Activated CD4-positive, alpha-beta T cell treated with anti-CD3 and anti-CD28 coated beads for 48 hours (primary cell): ENCODE measurements at regions not wholly inside any gene's neighbourhood (a gene's known extent, or its start where the extent isn't known, plus 50 kb on each side); places are given as distances from the start of the nearest gene placed in this dataset.

Experiments
- DNase-seq: peaks from one replicate; pipeline ENCODE4 v3.0.0-alpha.2; 2020

DNA sequence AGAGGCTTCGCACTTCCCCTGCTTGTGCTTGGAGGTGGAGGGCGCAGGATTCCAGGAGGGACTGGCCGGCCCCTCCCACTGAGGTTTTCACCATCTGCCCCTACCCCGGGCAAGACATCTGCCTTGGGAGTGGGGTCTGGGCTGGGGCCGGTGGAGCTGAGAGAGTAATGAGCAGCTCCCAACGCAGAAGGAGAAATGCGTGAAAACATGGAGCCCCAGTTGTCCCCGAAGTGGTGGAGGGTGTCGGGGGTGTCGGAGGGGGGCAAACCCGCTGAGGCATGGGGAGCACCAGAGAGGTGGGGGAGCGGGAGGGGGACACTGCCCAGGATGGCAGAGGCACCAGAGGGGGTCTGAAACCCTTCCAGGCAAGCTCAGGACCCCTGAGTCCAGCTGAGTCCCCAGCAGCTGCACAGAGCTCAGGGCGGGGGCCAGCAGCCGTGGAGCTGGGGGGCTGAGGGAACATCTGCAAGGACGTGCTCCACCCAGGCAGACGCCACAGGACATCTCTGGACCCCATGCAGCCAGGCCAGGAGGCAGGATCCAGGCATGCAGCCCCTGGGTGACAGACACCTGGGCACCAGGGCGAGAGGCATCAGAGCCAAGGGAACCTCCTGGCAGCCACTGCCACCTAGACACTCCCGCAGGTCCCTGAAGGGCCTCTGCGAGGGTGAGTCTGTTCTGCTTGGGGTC is 110.6 kb downstream of the SIK1 start:
- no peak for DNase-seq

GRCh38 chr21:43315244-43316137 is 111.4 kb downstream of the SIK1 start:
- DNase-seq, result no peak

DNA sequence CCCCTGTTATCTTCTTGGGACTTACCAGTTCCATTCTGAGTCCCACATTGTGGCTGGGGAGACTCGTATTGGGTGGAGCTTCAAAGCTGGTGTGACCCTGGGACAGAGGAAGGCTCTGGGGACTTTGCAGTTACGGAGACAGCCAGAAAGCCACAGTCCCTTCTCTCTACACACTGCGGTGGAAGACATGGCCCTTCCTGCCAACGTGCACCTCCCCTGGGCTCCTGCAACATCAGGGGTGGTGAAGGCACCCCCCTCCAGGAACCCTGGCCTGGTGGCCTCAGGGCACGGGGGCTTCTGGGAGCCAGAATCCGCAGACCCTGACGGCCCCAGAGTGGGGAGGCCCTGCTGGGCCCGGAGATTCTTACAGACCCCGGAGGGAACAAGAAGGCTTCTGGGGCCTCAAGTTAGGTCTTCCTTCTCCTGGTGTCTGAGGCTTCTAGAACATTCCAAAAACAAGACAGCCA is 113.0 kb downstream of the SIK1 start:
- DNase-seq, result no peak

- no peak for DNase-seq
Observed at GRCh38 chr21:43313221-43313938, 113.6 kb downstream of the SIK1 start.

DNA sequence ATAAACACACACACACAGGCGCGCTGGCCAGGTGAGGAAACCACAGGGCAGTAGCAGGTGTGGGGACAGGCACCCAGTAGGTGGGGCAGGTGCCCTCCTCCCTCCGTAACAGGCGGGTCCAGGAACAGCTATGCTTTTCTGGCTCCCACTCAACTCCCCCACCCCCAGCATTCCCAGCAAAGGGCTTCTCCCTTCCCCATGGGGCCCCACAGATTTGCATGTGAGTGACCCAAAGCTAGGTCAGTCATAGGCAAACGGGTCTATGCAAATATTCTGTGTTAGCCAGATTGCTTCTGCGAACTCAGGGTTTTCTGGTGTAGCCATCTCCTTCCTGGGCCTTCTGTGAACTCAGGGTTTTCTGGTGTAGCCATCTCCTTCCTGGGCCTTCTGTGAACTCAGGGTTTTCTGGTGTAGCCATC is 114.2 kb downstream of the SIK1 start:
- no peak for DNase-seq

- DNase-seq, result no peak
Observed at GRCh38 chr21:43312011-43312410, 114.9 kb downstream of the SIK1 start.

- no peak for DNase-seq
Observed at GRCh38 chr21:43311301-43311817, 115.6 kb downstream of the SIK1 start.

- no peak for DNase-seq
Observed at GRCh38 chr21:43308815-43309283, 118.1 kb downstream of the SIK1 start.

- no peak for DNase-seq
Observed at GRCh38 chr21:43308101-43308814, 118.7 kb downstream of the SIK1 start.

GRCh38 chr21:43307677-43308070 is 119.3 kb downstream of the SIK1 start:
- DNase-seq, result no peak

GRCh38 chr21:43306911-43307676 is 119.8 kb downstream of the SIK1 start:
- DNase-seq, result peak; percentile 11

GRCh38 chr21:43306391-43306790 is 120.5 kb downstream of the SIK1 start:
- no peak for DNase-seq

DNA sequence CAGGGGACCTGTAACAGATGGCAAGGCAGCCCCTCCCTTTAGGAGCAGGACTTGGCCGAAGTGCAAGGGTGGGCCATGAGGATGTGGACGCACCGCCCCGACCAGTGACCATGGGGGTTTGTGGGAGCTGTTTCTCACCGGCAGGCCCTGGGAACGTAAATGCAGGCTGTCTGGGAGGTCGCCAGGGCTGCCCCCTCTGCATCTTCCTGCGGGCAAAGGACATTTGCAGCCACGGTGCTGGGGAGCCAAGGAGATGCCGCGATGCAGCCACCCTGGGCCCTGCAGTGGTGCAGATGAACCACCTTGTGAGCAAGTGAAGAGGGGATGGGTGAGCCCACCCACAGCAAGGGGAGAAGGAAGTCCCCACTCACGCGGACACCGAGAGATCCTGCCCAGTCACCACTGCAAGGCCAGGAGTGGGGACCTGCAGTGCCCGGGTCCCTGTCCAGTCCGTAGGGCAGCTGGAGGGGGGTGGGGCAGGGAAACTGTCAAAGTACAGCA is 121.1 kb downstream of the SIK1 start:
- no peak for DNase-seq

DNA sequence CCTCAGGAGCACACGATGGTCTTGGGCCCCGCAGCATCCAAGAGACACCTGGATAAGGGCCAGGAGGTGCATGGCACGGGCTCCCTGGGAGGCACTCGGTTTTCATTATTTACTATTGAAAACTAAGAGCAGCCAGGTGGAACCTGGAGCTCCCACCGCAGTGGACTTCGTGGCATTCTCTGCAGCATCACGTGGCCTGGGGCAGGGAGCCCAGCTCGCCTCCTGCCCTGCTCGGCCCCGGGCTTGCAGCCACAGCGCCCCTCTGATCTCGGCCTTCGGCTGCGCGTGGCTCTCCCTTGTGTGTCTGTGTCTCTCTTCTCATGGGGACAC is 121.6 kb downstream of the SIK1 start:
- no peak for DNase-seq

DNA sequence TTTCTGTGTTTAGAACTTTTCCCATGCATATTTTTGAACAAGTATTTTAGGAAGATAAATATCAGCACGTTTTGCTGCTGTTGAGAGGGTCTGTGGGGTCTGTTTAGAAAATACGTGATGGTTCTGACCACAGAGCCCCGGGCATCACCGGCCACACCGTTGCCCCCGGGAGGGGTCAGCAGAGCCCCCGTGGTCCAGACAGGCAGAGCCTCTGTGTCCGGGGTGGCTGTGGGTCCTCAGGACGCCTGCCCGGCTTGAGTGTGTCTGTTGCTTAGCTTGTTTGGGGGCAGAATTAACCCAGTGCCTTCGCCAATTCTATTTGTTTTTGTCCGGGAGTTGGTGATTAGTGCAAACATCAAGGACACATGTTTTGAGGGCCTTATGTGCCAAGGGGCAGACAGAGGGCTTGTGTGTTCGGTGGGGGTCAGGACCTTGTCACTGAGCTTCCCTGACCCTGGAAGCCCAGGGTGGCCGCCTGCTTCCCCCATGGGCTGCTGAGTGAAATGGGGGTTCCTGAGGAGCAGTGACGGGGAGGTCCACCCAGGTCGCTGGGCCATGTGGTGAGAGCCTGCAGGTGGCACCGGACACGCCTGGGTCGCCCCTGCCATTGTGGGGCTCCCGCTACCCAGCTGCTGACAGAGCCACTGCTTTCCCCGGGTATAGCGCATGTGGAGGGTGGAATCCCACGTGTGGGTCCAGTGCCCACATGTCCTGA is 122.2 kb downstream of the SIK1 start:
- no peak for DNase-seq

GRCh38 chr21:43304206-43304605 is 122.7 kb downstream of the SIK1 start:
- no peak for DNase-seq

DNA sequence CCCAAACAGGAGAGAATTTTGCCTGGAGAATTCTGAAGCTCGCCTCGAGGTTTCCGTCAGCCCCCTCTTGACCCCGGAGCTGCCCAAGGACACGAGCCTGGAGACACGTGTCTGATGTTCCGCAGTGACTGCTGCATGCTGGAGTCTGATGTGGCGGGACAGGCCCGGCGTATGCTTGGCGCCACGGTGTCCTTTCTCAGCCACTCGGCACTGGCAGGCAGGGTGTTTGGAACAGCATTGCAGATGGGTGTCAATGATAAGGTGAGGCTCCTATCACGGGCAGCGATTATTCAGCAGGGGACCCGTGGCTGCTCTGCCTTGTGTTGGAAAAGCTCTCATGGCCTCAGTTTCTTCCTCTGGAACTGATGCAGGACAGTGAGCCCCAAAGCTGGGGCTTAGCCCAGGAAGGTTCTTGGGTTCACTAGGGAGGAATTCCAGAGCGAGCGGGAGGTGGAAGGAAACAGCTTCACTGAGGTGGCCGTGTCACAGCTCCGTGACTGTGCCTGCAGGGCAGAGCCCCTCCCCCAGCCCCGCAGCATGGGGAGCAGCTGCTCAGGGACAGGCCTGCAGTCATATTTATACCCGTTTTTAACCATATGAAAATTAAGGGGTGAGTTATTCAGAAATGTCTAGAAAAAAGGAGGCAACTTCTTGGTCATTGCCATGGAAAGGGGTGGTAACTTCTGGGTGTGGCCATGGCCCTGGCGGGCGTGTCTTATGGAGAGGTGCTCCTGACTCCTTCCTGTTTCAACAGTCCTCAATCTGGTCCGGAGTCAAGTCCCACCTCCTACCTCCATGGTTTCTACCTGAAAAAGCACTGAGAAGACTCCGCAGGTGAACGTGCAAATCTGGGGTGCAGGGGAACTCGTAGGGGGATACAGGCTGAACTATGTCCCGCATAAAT is 123.4 kb downstream of the SIK1 start:
- no peak for DNase-seq

- no peak for DNase-seq
Observed at GRCh38 chr21:43302769-43303168, 124.2 kb downstream of the SIK1 start.

GRCh38 chr21:43302062-43302700 is 124.8 kb downstream of the SIK1 start:
- no peak for DNase-seq
